ENCODE measurements at regions not wholly inside any gene's neighbourhood (a gene's known extent, or its start where the extent isn't known, plus 50 kb on each side); places are given as distances from the start of the nearest gene placed in this dataset.
"Not testable (repeated sequence)": the region's sequence is repeated elsewhere in the genome, so short reads cannot be mapped to it uniquely, and the experiment has no call there.

DNA sequence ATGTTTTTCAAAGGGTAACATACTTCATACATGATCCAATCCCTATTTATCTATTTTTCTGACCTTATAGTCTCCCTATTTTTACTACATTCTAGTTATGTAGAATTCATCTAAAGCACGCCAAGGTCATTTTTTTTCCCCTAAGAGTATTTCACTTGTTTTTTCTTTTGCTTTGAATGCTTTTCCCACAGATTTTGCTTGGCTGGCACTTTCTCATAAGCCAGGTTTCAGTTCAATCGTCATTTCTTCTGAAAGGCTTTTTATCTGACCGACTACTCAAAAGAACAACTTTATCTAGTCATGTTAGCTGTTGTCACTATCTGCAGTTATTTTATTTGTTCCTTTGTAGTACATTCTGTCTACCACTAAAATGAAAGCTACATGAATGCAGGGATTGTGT lies 1274.6 kb downstream of the REEP3 start:
- 54 to 72% (median 56%) methylated on average over 3 of the region's 3 CpGs for WGBS, 3 donors

DNA sequence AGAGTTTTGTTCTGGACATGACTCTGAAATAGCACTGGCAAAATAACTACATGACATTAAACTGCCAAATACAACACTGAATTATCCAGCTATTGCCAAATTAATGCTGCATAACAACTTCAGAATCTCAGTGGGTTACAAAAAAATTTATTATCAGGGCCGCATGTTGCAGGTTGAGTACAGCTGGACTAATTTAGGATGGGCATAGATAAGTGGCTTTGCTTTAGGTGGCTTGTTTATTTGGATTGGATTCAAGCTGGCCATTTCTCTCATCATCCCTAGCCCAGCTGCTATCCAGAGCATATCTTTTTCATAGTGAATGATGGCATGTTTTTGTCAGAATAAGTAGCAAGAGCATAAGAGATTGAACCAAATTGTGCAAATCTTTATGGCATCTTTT lies 1277.1 kb downstream of the REEP3 start:
- H3K4me3 ChIP-seq, result no peak overlapping the region
- WGBS, 3 donors, result 14 to 28% (median 22%) methylated on average over 1 of the region's 1 CpG
- no peaks in the 10 kb centered on the region for H3K4me1 ChIP-seq (ENCODE audit: insufficient read depth)
- no peaks in the 10 kb centered on the region for H3K36me3 ChIP-seq
- TF ChIP-seq POLR2A (IDR thresholded peaks at IDR 0.05), result no peak
- no peak for TF ChIP-seq EP300 (IDR thresholded peaks at IDR 0.05)
- TF ChIP-seq, protein P1, sequence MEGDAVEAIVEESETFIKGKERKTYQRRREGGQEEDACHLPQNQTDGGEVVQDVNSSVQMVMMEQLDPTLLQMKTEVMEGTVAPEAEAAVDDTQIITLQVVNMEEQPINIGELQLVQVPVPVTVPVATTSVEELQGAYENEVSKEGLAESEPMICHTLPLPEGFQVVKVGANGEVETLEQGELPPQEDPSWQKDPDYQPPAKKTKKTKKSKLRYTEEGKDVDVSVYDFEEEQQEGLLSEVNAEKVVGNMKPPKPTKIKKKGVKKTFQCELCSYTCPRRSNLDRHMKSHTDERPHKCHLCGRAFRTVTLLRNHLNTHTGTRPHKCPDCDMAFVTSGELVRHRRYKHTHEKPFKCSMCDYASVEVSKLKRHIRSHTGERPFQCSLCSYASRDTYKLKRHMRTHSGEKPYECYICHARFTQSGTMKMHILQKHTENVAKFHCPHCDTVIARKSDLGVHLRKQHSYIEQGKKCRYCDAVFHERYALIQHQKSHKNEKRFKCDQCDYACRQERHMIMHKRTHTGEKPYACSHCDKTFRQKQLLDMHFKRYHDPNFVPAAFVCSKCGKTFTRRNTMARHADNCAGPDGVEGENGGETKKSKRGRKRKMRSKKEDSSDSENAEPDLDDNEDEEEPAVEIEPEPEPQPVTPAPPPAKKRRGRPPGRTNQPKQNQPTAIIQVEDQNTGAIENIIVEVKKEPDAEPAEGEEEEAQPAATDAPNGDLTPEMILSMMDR (IDR thresholded peaks at IDR 0.05), result no peak
- H3K27me3 ChIP-seq, result no peaks in the 10 kb centered on the region
- no peak overlapping the region for H3K27ac ChIP-seq
- no peak for DNase-seq
- intact Hi-C loops (cut with DNase I), result no loop called here
- H3K9me3 ChIP-seq, result no peaks in the 10 kb centered on the region

More for the DNA sequence above, 1274.6 kb downstream of the REEP3 start:
- Histone ChIP-seq H3K36me3 (no peaks in the 10 kb centered on the region), H3K4me1 (ENCODE audit: insufficient read depth) (no peaks in the 10 kb centered on the region), H3K27ac (no peak overlapping the region), H3K27me3 (no peaks in the 10 kb centered on the region), H3K4me3 (no peak overlapping the region), H3K9me3 (no peaks in the 10 kb centered on the region)
- TF ChIP-seq, protein P1 (IDR thresholded peaks at IDR 0.05), result no peak
- no peak for TF ChIP-seq POLR2A (IDR thresholded peaks at IDR 0.05)
- TF ChIP-seq EP300 (IDR thresholded peaks at IDR 0.05), result no peak
- intact Hi-C loops (cut with DNase I), result no loop called here
- no peak for DNase-seq

DNA sequence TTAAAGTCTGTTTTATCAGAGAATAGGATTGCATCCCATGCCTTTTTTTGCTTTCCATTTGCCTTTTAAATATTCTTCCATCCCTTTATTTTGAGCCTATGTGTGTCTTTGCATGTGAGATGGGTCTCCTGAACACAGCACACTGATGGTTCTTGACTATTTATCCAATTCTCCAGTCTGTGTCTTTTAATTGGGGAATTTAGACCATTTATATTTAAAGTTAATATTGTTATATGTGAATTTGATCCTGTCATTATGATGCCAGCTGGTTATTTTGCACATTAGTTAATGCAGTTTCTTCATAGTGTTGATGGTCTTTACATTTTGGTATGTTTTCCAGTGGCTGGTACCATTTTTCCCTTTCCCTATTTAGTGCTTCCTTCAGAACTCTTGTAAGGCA lies 1287.0 kb downstream of the REEP3 start:
- H3K27ac ChIP-seq; H3K4me3 ChIP-seq; H3K36me3 ChIP-seq; H3K27me3 ChIP-seq; H3K9me3 ChIP-seq; DNase-seq; H3K4me1 ChIP-seq (ENCODE audit: insufficient read depth): not testable (repeated sequence)
- intact Hi-C loops (cut with DNase I), result loop anchor here in 1 of 4 donors (10.0 kb wide), 1 partner anchor 163 kb away; no protein-coding TSS in a partner anchor

DNA sequence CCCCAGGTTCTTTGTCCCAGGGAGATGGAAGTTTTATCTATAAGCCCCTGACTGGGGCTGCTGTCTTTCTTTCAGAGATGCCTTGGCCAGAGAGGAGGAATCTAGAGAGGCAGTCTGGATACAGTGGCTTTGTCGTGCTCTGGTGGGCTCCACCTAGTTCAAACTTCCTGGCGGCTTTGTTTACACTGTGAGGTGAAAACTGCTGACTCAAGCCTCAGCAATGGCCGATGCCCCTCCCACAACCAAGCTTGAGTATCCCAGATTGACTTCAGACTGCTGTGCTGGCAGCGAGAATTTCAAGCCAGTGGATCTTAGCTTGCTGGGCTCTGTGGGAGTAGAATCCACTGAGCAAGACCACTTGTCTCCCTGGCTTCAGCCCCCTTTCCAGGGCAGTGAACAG lies 1288.8 kb downstream of the REEP3 start:
- H3K36me3 ChIP-seq; H3K27ac ChIP-seq; H3K9me3 ChIP-seq; H3K27me3 ChIP-seq; intact Hi-C loops (cut with DNase I); H3K4me3 ChIP-seq; H3K4me1 ChIP-seq (ENCODE audit: insufficient read depth); DNase-seq: not testable (repeated sequence)
- WGBS, 3 donors, result 52 to 68% (median 67%) methylated on average over 4 of the region's 4 CpGs

DNA sequence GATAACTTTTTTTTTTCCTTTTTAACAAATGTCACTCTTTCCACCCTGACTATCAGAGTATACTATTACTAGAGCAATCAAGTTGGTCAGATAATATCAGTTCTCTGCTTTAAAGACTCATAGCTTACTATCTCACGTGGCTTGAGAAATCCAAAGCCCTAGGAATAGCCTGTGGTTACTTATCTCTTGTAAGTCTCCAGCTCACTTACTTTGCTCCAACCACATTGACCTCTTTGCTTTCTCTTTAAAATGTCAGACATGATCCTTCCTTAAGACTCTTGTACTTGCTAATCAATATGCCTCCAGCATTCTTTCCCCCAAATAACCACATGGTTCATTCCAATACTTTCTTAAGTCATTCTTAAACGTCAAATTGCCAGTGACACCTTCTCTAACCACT lies 1292.2 kb downstream of the REEP3 start:
- H3K4me3 ChIP-seq, result no peak overlapping the region
- intact Hi-C loops (cut with DNase I), result no loop called here
- no peaks in the 10 kb centered on the region for H3K4me1 ChIP-seq (ENCODE audit: insufficient read depth)
- no peaks in the 10 kb centered on the region for H3K9me3 ChIP-seq
- no peak overlapping the region for H3K27ac ChIP-seq
- H3K27me3 ChIP-seq, result no peaks in the 10 kb centered on the region
- DNase-seq, result no peak
- TF ChIP-seq, protein P1 (IDR thresholded peaks at IDR 0.05), result no peak
- TF ChIP-seq POLR2A (IDR thresholded peaks at IDR 0.05) (no peak), EP300 (IDR thresholded peaks at IDR 0.05) (no peak)
- H3K36me3 ChIP-seq, result no peaks in the 10 kb centered on the region
- WGBS, 3 donors, result 70 to 79% (median 72%) methylated on average over 2 of the region's 2 CpGs

DNA sequence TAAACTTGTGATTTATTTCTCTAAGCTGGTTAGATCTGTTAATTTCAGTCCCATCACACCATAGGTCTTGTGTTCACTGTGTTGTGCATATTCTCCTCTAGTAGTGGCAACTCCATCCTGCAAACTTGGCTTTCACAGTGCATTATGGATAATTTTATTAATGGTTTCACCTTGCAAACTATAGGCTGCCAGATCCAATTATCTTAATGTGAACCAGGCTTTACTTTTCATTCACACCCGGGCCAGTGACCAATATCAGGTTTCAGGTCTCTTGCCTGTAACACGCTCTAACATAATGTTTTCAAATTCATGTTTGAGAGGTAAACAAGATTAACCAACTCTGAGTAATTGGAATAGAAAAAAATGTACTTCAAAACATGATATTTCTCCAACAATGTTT lies 1293.0 kb downstream of the REEP3 start:
- intact Hi-C loops (cut with DNase I), result no loop called here
- DNase-seq, result no peak
- no peaks in the 10 kb centered on the region for H3K27me3 ChIP-seq
- WGBS, 3 donors, result 21 to 37% (median 23%) methylated on average over 2 of the region's 2 CpGs
- no peaks in the 10 kb centered on the region for H3K36me3 ChIP-seq
- TF ChIP-seq EP300 (IDR thresholded peaks at IDR 0.05) (no peak), POLR2A (IDR thresholded peaks at IDR 0.05) (no peak)
- TF ChIP-seq, protein P1 (IDR thresholded peaks at IDR 0.05), result no peak
- H3K4me3 ChIP-seq, result no peak overlapping the region
- H3K9me3 ChIP-seq, result no peaks in the 10 kb centered on the region
- H3K4me1 ChIP-seq (ENCODE audit: insufficient read depth), result no peaks in the 10 kb centered on the region
- no peak overlapping the region for H3K27ac ChIP-seq
